ENCODE measurements at regions not wholly inside any gene's neighbourhood (a gene's known extent, or its start where the extent isn't known, plus 50 kb on each side); places are given as distances from the start of the nearest gene placed in this dataset.

DNA sequence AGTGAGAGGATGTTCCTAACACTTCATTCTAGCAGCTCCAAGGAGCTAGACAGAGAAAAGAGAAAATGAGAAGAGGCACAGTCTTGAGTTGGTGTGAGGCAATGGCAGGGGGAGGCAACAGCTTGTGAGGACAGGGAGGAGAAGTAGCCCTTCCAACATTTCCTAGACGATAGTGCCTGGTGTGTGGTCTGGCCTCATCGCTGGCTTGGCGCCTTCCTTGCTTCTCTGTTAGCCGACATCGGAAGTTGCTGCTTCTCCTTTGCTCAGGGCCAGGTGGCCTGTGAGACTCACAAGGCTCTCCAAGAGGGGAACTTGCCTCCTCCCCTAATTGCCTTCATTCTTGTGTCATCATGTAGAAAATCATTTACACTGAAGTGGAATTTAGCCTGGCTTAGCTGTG lies 208.7 kb downstream of the MAP2K4 start:
- TF ChIP-seq POLR2AphosphoS5 (IDR thresholded peaks at IDR 0.05; ENCODE audit: borderline replicate concordance, low read depth, low read length) (no peak), EZH2 (IDR thresholded peaks at IDR 0.05) (no peak), FOXP2 (optimal IDR thresholded peaks at IDR 0.05; ENCODE audit: control extremely low read depth, extremely low read length, insufficient read depth) (no peak)
